Gastrocnemius medialis (tissue), 4 donors: ENCODE measurements at regions not wholly inside any gene's neighbourhood (a gene's known extent, or its start where the extent isn't known, plus 50 kb on each side); places are given as distances from the start of the nearest gene placed in this dataset.

ENCODE experiments used
- CTCF ChIP-seq, 5 experiments: fragments of 450-650 bp in 3 of 5; fragments of 200-600 bp in 2 of 5; sonication (generic) in 2 of 5; IDR thresholded peaks in 4 of 5; conservative IDR thresholded peaks in 1 of 5; 1 replicate in 4 of 5; 2 replicates in 1 of 5; pipeline ENCODE4 v1.5.1; 2016 to 2019; ENCODE audit warnings: antibody characterized with exemption in 5 of 5, mild to moderate bottlenecking in 3 of 5, moderate library complexity in 3 of 5
- POLR2A ChIP-seq, 2 donors: fragments of 450-650 bp; IDR thresholded peaks; one replicate each; pipeline ENCODE4 v1.6.1; 2017; ENCODE audit warnings: antibody characterized with exemption in 2 of 2, mild to moderate bottlenecking in 2 of 2, moderate library complexity in 2 of 2

- TF ChIP-seq POLR2A (IDR thresholded peaks at IDR 0.05), result no peak
- TF ChIP-seq CTCF (IDR thresholded peaks at IDR 0.05 in 4 of 5, conservative IDR thresholded peaks at IDR 0.05 in 1 of 5), result no peak
Measured at GRCh38 chr9:119050281-119050680, 319.0 kb downstream of the BRINP1 start.
